Eye (tissue), 1 donor: ENCODE measurements at regions not wholly inside any gene's neighbourhood (a gene's known extent, or its start where the extent isn't known, plus 50 kb on each side); places are given as distances from the start of the nearest gene placed in this dataset.
"Not testable (repeated sequence)": the region's sequence is repeated elsewhere in the genome, so short reads cannot be mapped to it uniquely, and the experiment has no call there.

Experiments used
- DNase-seq: peaks from one replicate; pipeline ENCODE4 v3.0.0-alpha.2; 2015

DNA sequence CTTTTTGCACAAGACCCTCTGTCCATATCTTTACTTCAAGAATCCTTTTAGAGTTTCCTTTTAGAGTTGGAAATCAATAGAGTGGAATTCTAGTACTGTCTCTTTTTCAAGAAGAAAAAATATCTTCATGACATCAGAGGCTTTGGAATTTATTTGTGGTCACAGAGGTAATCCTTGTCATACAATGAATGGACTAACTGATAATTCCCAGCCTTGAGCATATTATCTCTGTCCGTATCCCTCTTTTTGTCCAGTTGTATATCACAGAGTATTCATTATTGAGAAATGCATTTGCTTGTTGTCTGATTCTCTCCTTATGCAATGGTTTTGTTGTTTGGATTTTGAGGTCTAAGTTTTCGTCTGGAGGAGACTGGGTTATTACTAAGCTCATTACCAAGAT is 82.0 kb upstream of the HAPLN1 start:
- DNase-seq: no peak

DNA sequence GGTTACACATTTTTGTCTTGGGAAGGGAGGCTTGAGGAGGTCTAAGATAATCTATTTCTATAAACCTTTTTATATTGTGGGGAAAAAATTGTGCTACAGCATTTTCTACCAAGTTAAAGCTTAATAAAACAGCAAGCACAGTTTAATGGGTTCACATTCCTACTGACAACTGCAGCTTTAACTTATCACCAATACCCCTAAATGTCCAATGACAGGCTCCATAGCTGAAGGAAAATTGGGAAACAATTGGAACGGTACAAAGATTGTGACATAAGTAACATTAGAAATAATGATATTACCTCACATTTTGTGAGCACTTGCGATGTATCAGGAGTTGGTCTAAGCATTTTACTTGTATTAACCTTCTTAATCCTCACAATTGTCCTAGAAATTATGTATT is 79.5 kb upstream of the HAPLN1 start:
- DNase-seq: no peak

DNA sequence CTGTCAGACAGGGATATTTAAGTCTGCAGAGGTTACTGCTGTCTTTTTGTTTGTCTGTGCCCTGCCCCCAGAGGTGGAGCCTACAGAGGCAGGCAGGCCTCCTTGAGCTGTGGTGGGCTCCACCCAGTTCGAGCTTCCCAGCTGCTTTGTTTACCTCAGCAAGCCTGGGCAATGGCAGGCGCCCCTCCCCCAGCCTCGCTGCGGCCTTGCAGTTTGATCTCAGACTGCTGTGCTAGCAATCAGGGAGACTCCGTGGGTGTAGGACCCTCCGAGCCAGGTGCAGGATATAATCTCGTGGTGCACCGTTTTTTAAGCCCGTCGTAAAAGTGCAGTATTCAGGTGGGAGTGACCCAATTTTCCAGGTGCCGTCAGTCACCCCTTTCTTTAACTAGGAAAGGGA is 78.4 kb upstream of the HAPLN1 start:
- not testable (repeated sequence) for DNase-seq

DNA sequence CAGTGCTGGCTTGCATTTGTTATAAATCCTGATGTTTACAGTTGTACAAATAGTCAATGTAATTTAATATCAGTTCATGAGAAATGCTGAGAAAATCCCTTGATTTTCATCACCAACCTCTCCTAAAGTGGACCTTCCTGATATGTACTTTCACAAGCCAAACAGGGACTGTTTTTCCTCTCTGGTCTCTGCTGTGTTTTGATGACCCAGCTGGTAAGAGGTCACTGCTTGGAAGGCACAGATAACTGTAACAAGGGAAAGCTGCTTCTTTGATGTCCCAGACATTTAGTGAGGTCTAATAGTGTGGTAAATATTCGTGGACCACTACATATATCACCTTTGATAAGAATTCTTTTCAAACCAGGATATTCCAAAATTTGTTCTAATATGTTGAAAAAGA is 68.7 kb upstream of the HAPLN1 start:
- no peak for DNase-seq

DNA sequence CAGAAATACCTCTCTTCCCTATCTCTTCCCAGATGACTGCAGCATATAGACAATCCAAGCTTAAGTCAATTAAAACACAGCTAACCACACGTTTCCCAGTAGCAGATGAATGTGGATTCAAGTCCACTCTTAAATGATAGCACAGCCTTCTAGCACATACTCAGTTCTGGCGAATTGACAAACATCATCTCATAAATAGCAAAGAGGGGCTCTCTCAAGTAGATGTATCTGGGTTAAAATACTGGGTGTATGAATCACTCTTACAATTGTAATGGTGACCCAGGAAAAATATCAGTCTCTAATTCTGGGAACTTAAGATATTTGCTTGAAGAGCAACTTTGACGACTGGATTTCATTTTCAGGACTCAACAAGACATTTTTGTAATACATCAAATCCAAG is 67.0 kb upstream of the HAPLN1 start:
- DNase-seq: no peak

DNA sequence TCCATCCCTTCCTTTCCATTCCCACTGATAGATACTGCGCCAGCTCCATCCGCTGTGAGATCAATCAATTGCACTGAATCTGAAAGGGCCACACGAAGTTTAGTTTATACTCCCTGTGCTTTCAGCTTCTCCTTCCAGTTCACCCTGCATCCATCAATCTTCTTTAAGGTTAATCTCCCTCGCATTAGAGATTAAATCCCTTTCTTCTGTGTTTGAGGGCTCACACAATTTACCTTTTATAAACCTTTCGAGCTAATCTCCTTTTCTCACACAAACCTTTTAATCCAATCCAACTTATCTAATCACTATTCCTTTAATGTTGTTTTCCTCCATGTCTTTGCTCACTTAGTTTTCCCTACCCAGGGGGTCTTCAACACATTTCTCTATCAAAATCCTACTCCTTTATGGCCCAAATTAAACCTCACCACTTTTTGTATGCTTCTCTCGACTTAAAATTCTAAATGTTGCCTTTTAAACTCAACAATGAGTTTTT is 64.6 kb upstream of the HAPLN1 start:
- no peak for DNase-seq

DNA sequence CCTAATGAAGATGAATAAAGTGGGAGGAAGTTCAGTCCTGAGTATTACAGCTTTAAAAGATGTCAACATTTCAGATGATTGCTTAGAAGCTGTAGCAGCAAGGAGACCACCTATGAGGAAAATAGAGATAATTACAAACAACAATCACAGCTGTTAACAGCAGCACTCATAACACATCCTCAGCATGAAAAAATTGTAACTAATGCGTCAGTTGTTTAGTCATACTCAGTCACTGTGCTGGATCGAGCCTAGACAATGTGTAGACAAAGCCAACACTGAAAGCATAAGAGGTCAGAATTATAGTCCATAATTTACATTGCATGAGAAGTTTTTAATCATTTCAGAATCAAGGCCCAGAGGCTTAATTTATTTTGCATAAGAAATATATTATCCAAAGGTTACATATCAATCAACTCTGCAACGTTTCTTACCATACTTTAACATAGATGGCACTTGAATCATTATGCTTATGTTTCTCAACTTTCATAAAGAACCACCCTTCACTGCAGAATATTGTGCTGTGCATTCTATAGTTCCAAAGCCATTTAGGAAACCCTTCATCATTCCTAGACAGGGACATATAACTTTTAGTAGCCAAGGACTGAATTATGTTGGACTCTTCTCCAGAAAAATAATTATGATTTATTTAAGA is 60.2 kb upstream of the HAPLN1 start:
- DNase-seq: no peak

DNA sequence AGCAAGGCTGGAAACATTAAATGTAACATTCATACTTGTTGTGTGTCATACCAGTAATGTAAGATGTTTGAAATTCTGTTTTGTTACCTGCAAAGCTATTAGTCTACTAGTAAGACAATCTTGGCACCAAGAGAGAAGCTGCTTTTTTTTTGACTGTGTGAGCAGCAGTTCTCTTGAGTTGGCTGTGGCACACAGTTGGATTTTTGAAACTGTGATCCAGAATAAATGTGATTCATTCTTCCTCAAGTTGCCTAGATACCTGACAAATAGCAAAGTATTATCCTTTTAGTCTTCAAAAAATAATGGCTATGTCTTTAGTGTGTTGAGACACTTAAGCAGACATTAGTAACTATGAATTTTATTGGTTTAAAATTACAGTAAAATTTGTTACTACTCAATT is 57.2 kb upstream of the HAPLN1 start:
- DNase-seq: no peak

DNA sequence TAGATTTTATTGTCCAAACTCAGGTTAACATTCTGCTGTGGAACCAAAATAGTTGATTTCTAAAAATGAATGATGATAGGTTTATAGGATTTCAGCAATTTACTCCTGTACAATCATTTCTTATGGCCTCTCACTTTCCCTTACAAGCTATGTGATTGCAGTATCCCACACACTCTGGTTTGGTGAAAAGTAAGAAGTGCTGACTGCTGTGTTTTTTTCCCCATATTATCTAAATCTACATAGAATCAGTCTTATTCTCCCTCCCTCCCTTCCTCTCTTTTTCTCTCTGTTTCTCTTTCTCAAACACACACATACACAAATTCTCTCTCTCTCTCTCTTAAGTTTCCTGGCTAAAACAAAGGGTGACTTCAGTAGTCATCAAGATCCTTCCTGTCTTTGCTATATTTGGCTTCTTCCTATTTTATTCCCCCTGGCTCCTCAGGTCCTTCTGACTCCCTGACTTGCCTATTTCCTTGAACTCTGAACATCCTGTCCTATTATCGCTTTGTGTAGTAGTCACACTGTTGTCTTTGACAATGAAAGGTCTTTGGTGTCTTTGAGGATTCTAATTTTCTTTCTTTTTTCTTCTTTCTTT is 55.9 kb upstream of the HAPLN1 start:
- no peak for DNase-seq
